IPS-18c (cell line): ENCODE measurements at regions not wholly inside any gene's neighbourhood (a gene's known extent, or its start where the extent isn't known, plus 50 kb on each side); places are given as distances from the start of the nearest gene placed in this dataset.
"Not testable (repeated sequence)": the region's sequence is repeated elsewhere in the genome, so short reads cannot be mapped to it uniquely, and the experiment has no call there.

ENCODE experiments used
- H3K4me3 ChIP-seq: 2 replicates; pipeline ENCODE4 v1.7.0; 2013; ENCODE audit warnings: low read depth, mild to moderate bottlenecking, low read length, moderate library complexity; ENCODE audit not compliant: insufficient read depth
- H3K9me3 ChIP-seq: one replicate; pipeline ENCODE4 v1.6.1; 2013; ENCODE audit warnings: mild to moderate bottlenecking, low read length, moderate library complexity; ENCODE audit not compliant: control insufficient read depth, insufficient read depth

GRCh38 chr7:24448038-24448437 is 125.2 kb upstream of the PALS2 start:
- H3K9me3 ChIP-seq = no peaks in the 10 kb centered on the region
- no peak overlapping the region for H3K4me3 ChIP-seq

GRCh38 chr7:24449416-24449815 is 123.8 kb upstream of the PALS2 start:
- H3K4me3 ChIP-seq, H3K9me3 ChIP-seq: not testable (repeated sequence)

GRCh38 chr7:24455813-24456525 is 117.3 kb upstream of the PALS2 start:
- Histone ChIP-seq H3K9me3 (no peaks in the 10 kb centered on the region), H3K4me3 (no peak overlapping the region)

- Histone ChIP-seq H3K9me3 (no peaks in the 10 kb centered on the region), H3K4me3 (no peak overlapping the region)
These were observed 116.6 kb upstream of the PALS2 start for GRCh38 chr7:24456526-24457218.

GRCh38 chr7:24457219-24457558 is 116.1 kb upstream of the PALS2 start:
- Histone ChIP-seq H3K9me3 (no peaks in the 10 kb centered on the region), H3K4me3 (no peak overlapping the region)

- Histone ChIP-seq H3K9me3 (no peaks in the 10 kb centered on the region), H3K4me3 (no peak overlapping the region)
These were observed 111.1 kb upstream of the PALS2 start for GRCh38 chr7:24462117-24462516.

- Histone ChIP-seq H3K9me3 (no peaks in the 10 kb centered on the region), H3K4me3 (no peak overlapping the region)
These were observed 110.3 kb upstream of the PALS2 start for GRCh38 chr7:24462984-24463383.

- H3K9me3 ChIP-seq = no peaks in the 10 kb centered on the region
These were observed 109.8 kb upstream of the PALS2 start for GRCh38 chr7:24463474-24463873.

GRCh38 chr7:24464861-24465260 is 108.4 kb upstream of the PALS2 start:
- Histone ChIP-seq H3K4me3 (no peak overlapping the region), H3K9me3 (no peaks in the 10 kb centered on the region)

More at GRCh38 chr7:24463474-24463873, 109.8 kb upstream of the PALS2 start:
- H3K4me3 ChIP-seq = no peak overlapping the region

- Histone ChIP-seq H3K4me3 (no peak overlapping the region), H3K9me3 (no peaks in the 10 kb centered on the region)
These were observed 107.0 kb upstream of the PALS2 start for GRCh38 chr7:24466168-24466768.

GRCh38 chr7:24469118-24469517 is 104.1 kb upstream of the PALS2 start:
- H3K4me3 ChIP-seq = no peak overlapping the region
- no peaks in the 10 kb centered on the region for H3K9me3 ChIP-seq

GRCh38 chr7:24472093-24472492 is 101.2 kb upstream of the PALS2 start:
- no peak overlapping the region for H3K4me3 ChIP-seq
- H3K9me3 ChIP-seq = no peaks in the 10 kb centered on the region

GRCh38 chr7:24475166-24475961 is 97.9 kb upstream of the PALS2 start:
- no peak overlapping the region for H3K4me3 ChIP-seq
- H3K9me3 ChIP-seq = no peaks in the 10 kb centered on the region

GRCh38 chr7:24476227-24476626 is 97.0 kb upstream of the PALS2 start:
- H3K9me3 ChIP-seq = no peaks in the 10 kb centered on the region
- H3K4me3 ChIP-seq = no peak overlapping the region

- no peaks in the 10 kb centered on the region for H3K9me3 ChIP-seq
- no peak overlapping the region for H3K4me3 ChIP-seq
These were observed 95.7 kb upstream of the PALS2 start for GRCh38 chr7:24477398-24478136.

- no peak overlapping the region for H3K4me3 ChIP-seq
- no peaks in the 10 kb centered on the region for H3K9me3 ChIP-seq
These were observed 95.1 kb upstream of the PALS2 start for GRCh38 chr7:24478137-24478655.

- Histone ChIP-seq H3K9me3 (no peaks in the 10 kb centered on the region), H3K4me3 (no peak overlapping the region)
These were observed 92.8 kb upstream of the PALS2 start for GRCh38 chr7:24480501-24480900.
